H9 (cell line): ENCODE measurements at regions not wholly inside any gene's neighbourhood (a gene's known extent, or its start where the extent isn't known, plus 50 kb on each side); places are given as distances from the start of the nearest gene placed in this dataset.

Source experiments
- DNase-seq: peaks from one replicate; pipeline ENCODE4 v3.0.0-alpha.2; 2017
- H2AFZ ChIP-seq: one replicate; pipeline ENCODE4 v1.6.1; 2013; ENCODE audit warnings: mild to moderate bottlenecking, low read length, control low read depth, moderate library complexity
- H2AK5ac ChIP-seq: 2 replicates; pipeline ENCODE4 v1.6.1; 2013; ENCODE audit warnings: low read length, control low read depth, mixed read lengths; ENCODE audit not compliant: insufficient read length
- H2BK120ac ChIP-seq: one replicate; pipeline ENCODE4 v1.6.1; 2013; ENCODE audit warnings: low read depth, mild to moderate bottlenecking, low read length, control low read depth, inconsistent platforms; ENCODE audit not compliant: poor library complexity, severe bottlenecking
- H2BK12ac ChIP-seq: 2 replicates; pipeline ENCODE4 v1.6.1; 2013; ENCODE audit warnings: low read length, control low read depth, mixed read lengths, low read depth; ENCODE audit not compliant: insufficient read length
- H2BK15ac ChIP-seq: 2 replicates; pipeline ENCODE4 v1.6.1; 2013; ENCODE audit warnings: low read depth, low read length, control low read depth
- H2BK20ac ChIP-seq: one replicate; pipeline ENCODE4 v1.6.1; 2013; ENCODE audit warnings: low read depth, mild to moderate bottlenecking, low read length, control low read depth, inconsistent platforms; ENCODE audit not compliant: poor library complexity, severe bottlenecking
- H2BK5ac ChIP-seq: 2 replicates; pipeline ENCODE4 v1.6.1; 2013; ENCODE audit warnings: low read length, control low read depth, mixed read lengths; ENCODE audit not compliant: insufficient read length
- H3K14ac ChIP-seq: 2 replicates; pipeline ENCODE4 v1.6.1; 2013; ENCODE audit warnings: low read length, control low read depth; ENCODE audit not compliant: insufficient read depth
- H3K18ac ChIP-seq: 2 replicates; pipeline ENCODE4 v1.6.1; 2013; ENCODE audit warnings: low read depth, mild to moderate bottlenecking, mixed read lengths, low read length, control low read depth; ENCODE audit not compliant: insufficient read length
- H3K23ac ChIP-seq: 2 replicates; pipeline ENCODE4 v1.6.1; 2013; ENCODE audit warnings: low read length, control low read depth, mixed read lengths, low read depth; ENCODE audit not compliant: insufficient read length
- H3K23me2 ChIP-seq: 2 replicates; pipeline ENCODE4 v1.6.1; 2013; ENCODE audit warnings: low read depth, mild to moderate bottlenecking, mixed read lengths, low read length, control low read depth; ENCODE audit not compliant: insufficient read length, poor library complexity, severe bottlenecking
- H3K27ac ChIP-seq: 2 replicates; pipeline ENCODE4 v1.5.1; 2013; ENCODE audit warnings: low read length, control low read depth, mixed read lengths, low read depth; ENCODE audit not compliant: insufficient read length
- H3K27me3 ChIP-seq: 2 replicates; pipeline ENCODE4 v1.6.1; 2013; ENCODE audit warnings: low read length, control low read depth, inconsistent platforms; ENCODE audit not compliant: insufficient read depth
- H3K4ac ChIP-seq: 2 replicates; pipeline ENCODE4 v1.6.1; 2013; ENCODE audit warnings: low read depth, mild to moderate bottlenecking, control low read depth, inconsistent platforms, low read length, moderate library complexity
- H3K4me1 ChIP-seq: 2 replicates; pipeline ENCODE4 v1.6.1; 2013; ENCODE audit warnings: low read length, control low read depth, inconsistent platforms; ENCODE audit not compliant: insufficient read depth
- H3K4me2 ChIP-seq: 2 replicates; pipeline ENCODE4 v1.6.1; 2013; ENCODE audit warnings: low read length, control low read depth, mixed read lengths; ENCODE audit not compliant: insufficient read length, insufficient read depth
- H3K56ac ChIP-seq: 2 replicates; pipeline ENCODE4 v1.6.1; 2013; ENCODE audit warnings: low read depth, mild to moderate bottlenecking, mixed read lengths, low read length, control low read depth; ENCODE audit not compliant: insufficient read length
- H3K79me1 ChIP-seq: 2 replicates; pipeline ENCODE4 v1.6.1; 2013; ENCODE audit warnings: low read depth, mild to moderate bottlenecking, moderate library complexity, low read length, control low read depth, inconsistent platforms; ENCODE audit not compliant: insufficient read depth, poor library complexity, severe bottlenecking
- H3K79me2 ChIP-seq: 2 replicates; pipeline ENCODE4 v1.6.1; 2013; ENCODE audit warnings: low read length, control low read depth, inconsistent platforms; ENCODE audit not compliant: insufficient read depth
- H3K9ac ChIP-seq: 2 replicates; pipeline ENCODE4 v1.6.1; 2013; ENCODE audit warnings: low read length, control low read depth, mixed read lengths; ENCODE audit not compliant: insufficient read length; ENCODE audit errors: extremely low read depth
- H3K9me3 ChIP-seq: one replicate; pipeline ENCODE4 v1.6.1; 2013; ENCODE audit warnings: low read depth, low read length, inconsistent platforms; ENCODE audit not compliant: control insufficient read depth
- H3T11ph ChIP-seq: one replicate; pipeline ENCODE4 v1.6.1; 2013; ENCODE audit warnings: mild to moderate bottlenecking, low read length, control low read depth, inconsistent platforms
- H4K20me1 ChIP-seq: one replicate; pipeline ENCODE4 v1.6.1; 2013; ENCODE audit not compliant: control insufficient read depth, insufficient read length, insufficient read depth
- H4K5ac ChIP-seq: 2 replicates; pipeline ENCODE4 v1.6.1; 2013; ENCODE audit warnings: low read depth, mild to moderate bottlenecking, mixed read lengths, low read length, control low read depth; ENCODE audit not compliant: insufficient read length
- H4K8ac ChIP-seq: replicated peaks from 2 replicates; pipeline ENCODE4 v1.6.1; 2013; ENCODE audit warnings: low read length, control low read depth, mixed read lengths, low read depth; ENCODE audit not compliant: insufficient read length
- H4K91ac ChIP-seq: 2 replicates; pipeline ENCODE4 v1.6.1; 2013; ENCODE audit warnings: low read depth, mild to moderate bottlenecking, moderate library complexity, mixed read lengths, low read length, control low read depth; ENCODE audit not compliant: insufficient read length
- H3K27ac Mint-ChIP-seq, 3 experiments: 2 replicates in 2 of 3; 3 replicates in 1 of 3; pipeline ENCODE4 v1.8.0; 2020 to 2021; ENCODE audit warnings: mixed read lengths in 3 of 3, mild to moderate bottlenecking in 1 of 3, moderate library complexity in 1 of 3
- H3K27me3 Mint-ChIP-seq: 2 replicates; pipeline ENCODE4 v1.8.0; 2021; ENCODE audit warnings: low read depth, mild to moderate bottlenecking, moderate library complexity, mixed read lengths
- H3K36me3 Mint-ChIP-seq, 3 experiments: 2 replicates in 2 of 3; 3 replicates in 1 of 3; pipeline ENCODE4 v1.8.0; 2020 to 2021; ENCODE audit warnings: low read depth in 3 of 3, mixed read lengths in 3 of 3; ENCODE audit not compliant: insufficient read depth in 1 of 3
- H3K4me1 Mint-ChIP-seq, 2 experiments: 2 replicates each; pipeline ENCODE4 v1.8.0; 2020; ENCODE audit warnings: mixed read lengths in 2 of 2
- H3K4me3 Mint-ChIP-seq, 2 experiments: 2 replicates in 1 of 2; 3 replicates in 1 of 2; pipeline ENCODE4 v1.8.0; 2020 to 2021; ENCODE audit warnings: mild to moderate bottlenecking in 2 of 2, mixed read lengths in 2 of 2, moderate library complexity in 1 of 2
- H3K9me3 Mint-ChIP-seq, 2 experiments: 2 replicates in 1 of 2; 3 replicates in 1 of 2; pipeline ENCODE4 v1.8.0; 2020; ENCODE audit warnings: mild to moderate bottlenecking in 2 of 2, mixed read lengths in 2 of 2, moderate library complexity in 1 of 2
- CTCF ChIP-seq: fragments of 200-600 bp; sonication (generic); conservative IDR thresholded peaks from 3 replicates; pipeline ENCODE4 v1.8.0; 2021; ENCODE audit warnings: antibody characterized with exemption, mild to moderate bottlenecking
- WGBS: extraction: QIAGEN DNeasy Blood & Tissue Kit; methylation state at CpG from one replicate; pipeline ENCODE4 v1.1.7; 2013; ENCODE audit warnings: missing lambda C conversion rate, low lambda C conversion rate, mixed read lengths; ENCODE audit not compliant: insufficient read length; ENCODE audit errors: extremely low coverage; 5-methylcytosine and 5-hydroxymethylcytosine counted together

- no peak overlapping the region for H2BK20ac ChIP-seq
- no peak overlapping the region for H2BK15ac ChIP-seq
- no peak overlapping the region for H3K4ac ChIP-seq
- H3K56ac ChIP-seq = no peak overlapping the region
- no peak overlapping the region for H3K4me2 ChIP-seq
- H3K27me3 ChIP-seq = no peaks in the 10 kb centered on the region
- H3K4me3 Mint-ChIP-seq = no peak overlapping the region
- no CpG with 5 or more reads among the region's 9 CpGs for WGBS
- no peak overlapping the region for H2BK12ac ChIP-seq
- peaks cover 4% of the 10 kb centered on the region for H3K9me3 ChIP-seq
- no peak overlapping the region for H3K18ac ChIP-seq
- no peak overlapping the region for H3K9ac ChIP-seq
- no peak overlapping the region for H2AFZ ChIP-seq
- no peak overlapping the region for H3T11ph ChIP-seq
- peaks cover 5 to 7% of the 10 kb centered on the region in 2 experiments; a peak in 4 of 5 replicates for H3K9me3 Mint-ChIP-seq
- H4K5ac ChIP-seq = no peak overlapping the region
- H4K20me1 ChIP-seq = no peaks in the 10 kb centered on the region
- no peak overlapping the region for H4K8ac ChIP-seq
- H3K23ac ChIP-seq = no peak overlapping the region
- no peaks in the 10 kb centered on the region for H3K79me1 ChIP-seq
- H3K4me1 Mint-ChIP-seq = peaks cover 0 to 10% of the 10 kb centered on the region in 2 experiments; a peak in 2 of 4 replicates
- H3K79me2 ChIP-seq = no peaks in the 10 kb centered on the region
- no peaks in the 10 kb centered on the region for H3K4me1 ChIP-seq
- peaks cover 17% of the 10 kb centered on the region for H3K27me3 Mint-ChIP-seq
- peaks cover 0 to 9% (median 2%) of the 10 kb centered on the region in 3 experiments; a peak in 2 of 7 replicates for H3K36me3 Mint-ChIP-seq
- H2BK120ac ChIP-seq = no peak overlapping the region
- H2AK5ac ChIP-seq = no peak overlapping the region
- no peak for TF ChIP-seq CTCF
- H4K91ac ChIP-seq = no peak overlapping the region
- no peak overlapping the region for H3K27ac Mint-ChIP-seq
- H3K23me2 ChIP-seq = no peaks in the 10 kb centered on the region
- no peak overlapping the region for H2BK5ac ChIP-seq
- no peak for DNase-seq
- no peak overlapping the region for H3K27ac ChIP-seq
- H3K14ac ChIP-seq = no peak overlapping the region
Observed at GRCh38 chr16:86870380-86870779, 292.0 kb downstream of the FOXL1 start.
